ENCODE measurements at regions not wholly inside any gene's neighbourhood (a gene's known extent, or its start where the extent isn't known, plus 50 kb on each side); places are given as distances from the start of the nearest gene placed in this dataset.

- no peak for DNase-seq (ENCODE audit: extremely low read depth, low read depth)
- no peak for TF ChIP-seq CTCF (IDR thresholded peaks at IDR 0.05; ENCODE audit: low read depth, low read length)
These were observed 509.9 kb upstream of the VRK2 start for GRCh38 chr2:57536535-57537231.

DNA sequence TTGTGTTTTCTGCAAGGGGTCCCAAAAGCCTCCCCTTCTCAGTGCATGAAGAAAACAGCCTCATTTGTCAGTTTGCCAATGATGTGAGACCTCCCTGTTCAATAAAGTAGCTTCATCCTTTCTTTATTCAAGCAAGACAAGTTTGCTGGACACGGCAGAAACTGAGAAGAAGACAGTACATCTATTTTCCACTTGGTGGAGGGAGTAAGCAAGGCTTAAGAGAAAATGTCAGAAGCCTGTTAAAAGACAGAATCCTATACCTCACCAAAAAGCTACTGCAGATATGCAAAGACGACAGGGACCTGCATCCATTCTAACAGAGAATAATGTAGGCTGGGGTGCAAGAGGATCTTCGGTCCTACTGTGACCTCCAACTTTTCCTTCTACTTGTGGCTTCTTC is 506.8 kb upstream of the VRK2 start:
- DNase-seq (ENCODE audit: extremely low read depth, low read depth), result no peak
- no peak for TF ChIP-seq CTCF (IDR thresholded peaks at IDR 0.05; ENCODE audit: low read depth, low read length)

DNA sequence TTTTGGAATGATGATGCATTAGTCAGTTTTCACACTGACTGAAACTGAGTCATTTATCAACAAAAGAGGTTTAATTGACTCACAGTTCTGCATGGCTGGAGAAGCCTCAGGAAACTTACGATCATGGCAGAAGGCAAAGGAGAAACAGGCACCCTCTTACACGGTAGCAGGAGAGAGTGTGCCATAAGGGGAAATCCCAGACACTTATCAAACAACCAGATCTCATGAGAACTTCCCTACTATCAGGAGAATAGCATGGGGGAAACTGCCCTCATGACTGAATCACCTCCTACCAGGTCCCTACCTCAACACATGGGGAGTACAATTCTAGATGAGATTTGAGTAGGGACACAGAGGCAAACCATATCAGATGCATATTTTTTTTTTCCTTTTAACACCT is 504.5 kb upstream of the VRK2 start:
- TF ChIP-seq CTCF (IDR thresholded peaks at IDR 0.05; ENCODE audit: low read depth, low read length), result no peak

GRCh38 chr2:57543211-57543610 is 503.4 kb upstream of the VRK2 start:
- no peak for TF ChIP-seq CTCF (IDR thresholded peaks at IDR 0.05; ENCODE audit: low read depth, low read length)
- no peak for DNase-seq (ENCODE audit: extremely low read depth, low read depth)

More for the DNA sequence above, 504.5 kb upstream of the VRK2 start:
- no peak for DNase-seq (ENCODE audit: extremely low read depth, low read depth)

- DNase-seq (ENCODE audit: extremely low read depth, low read depth), result no peak
- no peak for TF ChIP-seq CTCF (IDR thresholded peaks at IDR 0.05; ENCODE audit: low read depth, low read length)
These were observed 502.0 kb upstream of the VRK2 start for GRCh38 chr2:57544624-57545023.

DNA sequence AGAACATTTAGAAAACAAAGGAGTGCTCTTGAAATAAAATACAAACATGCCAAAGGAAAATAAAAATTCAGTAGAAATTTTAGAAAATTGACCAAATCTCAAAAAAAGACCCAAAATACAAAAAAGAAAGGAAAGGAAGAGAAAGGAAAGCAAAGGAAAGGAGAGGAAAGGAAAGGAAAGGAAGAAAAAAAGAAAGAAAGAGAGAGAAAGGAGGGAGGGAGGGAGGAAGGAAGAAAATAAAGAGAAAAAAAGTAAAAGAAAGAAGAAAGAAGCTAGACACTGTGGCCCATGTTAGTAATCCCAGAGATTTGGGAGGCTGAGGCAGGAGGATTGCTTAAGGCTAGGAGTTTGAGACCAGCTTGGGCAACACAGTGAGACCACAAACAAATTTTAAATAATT is 500.1 kb upstream of the VRK2 start:
- no peak for DNase-seq (ENCODE audit: extremely low read depth, low read depth)
- TF ChIP-seq CTCF (IDR thresholded peaks at IDR 0.05; ENCODE audit: low read depth, low read length), result no peak

GRCh38 chr2:57549642-57550102 is 496.9 kb upstream of the VRK2 start:
- TF ChIP-seq CTCF (IDR thresholded peaks at IDR 0.05; ENCODE audit: low read depth, low read length), result no peak
- no peak for DNase-seq (ENCODE audit: extremely low read depth, low read depth)

Data from AG09319 (cell line).